HEK293T (cell line): ENCODE measurements at regions not wholly inside any gene's neighbourhood (a gene's known extent, or its start where the extent isn't known, plus 50 kb on each side); places are given as distances from the start of the nearest gene placed in this dataset.

Experiments
- BHLHE40 ChIP-seq: fragments of 450-650 bp; IDR thresholded peaks from 2 replicates; pipeline ENCODE4 v1.6.1; 2016; ENCODE audit warnings: mild to moderate bottlenecking, moderate library complexity, borderline replicate concordance
- CTBP1 ChIP-seq: fragments of 450-650 bp; IDR thresholded peaks from 2 replicates; pipeline ENCODE4 v1.6.1; 2016; ENCODE audit warnings: borderline replicate concordance
- ELF4 ChIP-seq: fragments of 450-650 bp; IDR thresholded peaks from 2 replicates; pipeline ENCODE4 v1.6.1; 2017; ENCODE audit warnings: antibody characterized with exemption
- FOXA1 ChIP-seq: fragments of 450-650 bp; IDR thresholded peaks from 2 replicates; pipeline ENCODE4 v1.6.1; 2016; ENCODE audit warnings: mild to moderate bottlenecking
- FOXK2 ChIP-seq: fragments of 450-650 bp; IDR thresholded peaks from 2 replicates; pipeline ENCODE4 v1.6.1; 2016; ENCODE audit warnings: mild to moderate bottlenecking
- FOXM1 ChIP-seq: fragments of 450-650 bp; IDR thresholded peaks from 2 replicates; pipeline ENCODE4 v1.6.1; 2017; ENCODE audit warnings: mild to moderate bottlenecking, borderline replicate concordance
- HDGF ChIP-seq: fragments of 450-650 bp; IDR thresholded peaks from 2 replicates; pipeline ENCODE4 v1.6.1; 2017; ENCODE audit warnings: antibody characterized with exemption, borderline replicate concordance
- L3MBTL2 ChIP-seq: fragments of 450-650 bp; conservative IDR thresholded peaks from 2 replicates; pipeline ENCODE4 v1.6.1; 2016; ENCODE audit warnings: mild to moderate bottlenecking
- LEF1 ChIP-seq: fragments of 450-650 bp; IDR thresholded peaks from 2 replicates; pipeline ENCODE4 v1.6.1; 2017; ENCODE audit warnings: mild to moderate bottlenecking, borderline replicate concordance
- NFRKB ChIP-seq: fragments of 450-650 bp; IDR thresholded peaks from 2 replicates; pipeline ENCODE4 v1.6.1; 2016; ENCODE audit warnings: mild to moderate bottlenecking, moderate library complexity
- PKNOX1 ChIP-seq: fragments of 450-650 bp; IDR thresholded peaks from 2 replicates; pipeline ENCODE4 v1.6.1; 2016
- SP1 ChIP-seq: fragments of 450-650 bp; IDR thresholded peaks from 2 replicates; pipeline ENCODE4 v1.6.1; 2017
- SUZ12 ChIP-seq: fragments of 450-650 bp; IDR thresholded peaks from 2 replicates; pipeline ENCODE4 v1.6.1; 2016; ENCODE audit warnings: mild to moderate bottlenecking
- ZNF384 ChIP-seq: fragments of 450-650 bp; IDR thresholded peaks from 2 replicates; pipeline ENCODE4 v1.6.1; 2016

- TF ChIP-seq FOXK2 (no peak), SP1 (no peak), NFRKB (no peak), HDGF (no peak), BHLHE40 (no peak), SUZ12 (no peak), ELF4 (no peak), L3MBTL2 (no peak), CTBP1 (no peak), FOXM1 (no peak), PKNOX1 (no peak), FOXA1 (no peak), LEF1 (no peak), ZNF384 (no peak)
Measured at GRCh38 chr2:234193977-234194563, 143.6 kb downstream of the SPP2 start.
